Activated CD4-positive, alpha-beta memory T cell treated with anti-CD3 and anti-CD28 coated beads, Interleukin-2, amount 10 ng/mL, durations not matched to agents 7 days and 5 days (primary cell): ENCODE measurements at regions not wholly inside any gene's neighbourhood (a gene's known extent, or its start where the extent isn't known, plus 50 kb on each side); places are given as distances from the start of the nearest gene placed in this dataset.

Source experiments
- CTCF ChIA-PET: fragments of 350-600 bp; sonication (Branson Sonifier 250); formaldehyde crosslinking; loops from one replicate; lab custom pipeline; 2021; ENCODE audit warnings: antibody characterized with exemption, inconsistent platforms; lab: Charles Lee
- POLR2A ChIA-PET: fragments of 350-600 bp; sonication (Branson Sonifier 250); formaldehyde crosslinking; loops from one replicate; lab custom pipeline; 2021; ENCODE audit warnings: antibody characterized with exemption; lab: Charles Lee
- DNase-seq: peaks from one replicate; pipeline ENCODE4 v3.0.0-alpha.2; 2020
- H3K27ac Mint-ChIP-seq: one replicate; pipeline ENCODE4 v1.8.0; 2021; ENCODE audit warnings: mild to moderate bottlenecking, mixed read lengths
- H3K27me3 Mint-ChIP-seq: one replicate; pipeline ENCODE4 v1.8.0; 2021; ENCODE audit warnings: mixed read lengths
- H3K36me3 Mint-ChIP-seq: one replicate; pipeline ENCODE4 v1.8.0; 2021; ENCODE audit warnings: low read depth, mixed read lengths
- H3K4me1 Mint-ChIP-seq: one replicate; pipeline ENCODE4 v1.8.0; 2021; ENCODE audit warnings: mixed read lengths
- H3K4me3 Mint-ChIP-seq: one replicate; pipeline ENCODE4 v1.8.0; 2021; ENCODE audit warnings: mild to moderate bottlenecking, mixed read lengths
- H3K9me3 Mint-ChIP-seq: one replicate; pipeline ENCODE4 v1.8.0; 2021; ENCODE audit warnings: mixed read lengths

DNA sequence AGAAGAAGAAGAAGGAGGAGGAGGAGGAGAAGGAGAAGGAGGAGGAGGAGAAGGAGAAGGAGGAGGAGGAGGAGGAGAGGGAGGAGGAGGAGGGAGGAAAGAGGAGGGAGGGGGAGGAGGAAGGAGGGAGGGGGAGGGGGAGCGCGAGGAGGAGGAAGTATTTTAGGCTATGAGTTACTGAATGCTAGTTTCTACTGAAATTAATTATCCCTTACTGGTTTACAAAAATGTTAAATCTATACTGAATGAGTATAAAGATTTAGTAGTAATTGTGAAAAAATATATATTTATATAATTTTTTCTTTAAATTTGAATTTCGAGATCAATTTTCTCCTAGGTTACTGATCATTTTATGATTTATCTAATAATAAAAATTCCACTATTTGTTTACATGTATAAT lies 1769.0 kb upstream of the NUDT12 start:
- CTCF ChIA-PET: no interaction called here
- POLR2A ChIA-PET: no interaction called here
- no peak for DNase-seq
- Mint-ChIP-seq H3K9me3 (peaks cover 10% of the 10 kb centered on the region), H3K36me3 (no peaks in the 10 kb centered on the region), H3K27me3 (no peaks in the 10 kb centered on the region), H3K27ac (no peak overlapping the region), H3K4me1 (no peaks in the 10 kb centered on the region), H3K4me3 (no peak overlapping the region)

DNA sequence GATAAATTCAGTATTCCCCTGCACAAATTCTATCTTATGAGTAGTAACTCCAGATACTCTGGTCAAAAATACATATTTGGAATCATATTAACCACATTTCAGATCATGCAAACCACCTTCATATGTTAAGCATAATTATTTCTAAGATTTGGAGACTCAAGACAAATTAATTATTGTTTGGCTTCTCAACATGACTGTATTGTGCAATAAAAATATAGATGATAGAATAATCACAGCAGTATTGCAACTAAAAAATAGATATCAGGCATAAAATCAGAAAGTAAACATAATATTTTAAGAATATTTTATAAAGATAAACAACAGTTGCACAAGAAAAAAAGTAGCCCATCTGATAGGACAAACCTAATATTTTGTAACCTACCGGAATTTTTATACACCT lies 1767.6 kb upstream of the NUDT12 start:
- Mint-ChIP-seq H3K27me3 (no peaks in the 10 kb centered on the region), H3K36me3 (no peaks in the 10 kb centered on the region), H3K9me3 (peaks cover 6% of the 10 kb centered on the region), H3K27ac (no peak overlapping the region), H3K4me1 (no peaks in the 10 kb centered on the region), H3K4me3 (no peak overlapping the region)
- no peak for DNase-seq
- ChIA-PET POLR2A (no interaction called here), CTCF (no interaction called here)

DNA sequence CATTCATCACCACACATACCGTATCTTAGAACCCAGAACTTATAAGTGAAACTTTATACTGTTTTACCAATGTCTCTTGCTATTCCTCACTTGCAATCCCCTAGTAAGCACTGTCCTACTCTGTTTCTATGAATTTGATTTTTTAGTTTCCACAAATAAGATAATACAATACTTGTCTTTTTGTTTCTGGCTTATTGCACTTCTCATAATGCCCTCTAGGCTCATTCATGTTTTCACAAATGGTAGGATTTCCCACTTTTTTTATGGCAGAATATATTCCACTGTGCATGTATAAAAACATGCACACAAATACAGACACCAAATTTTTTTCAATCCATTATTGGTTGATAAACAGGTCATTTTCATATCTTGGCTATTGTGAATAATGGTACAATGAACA lies 1742.3 kb upstream of the NUDT12 start:
- H3K4me1 Mint-ChIP-seq: no peaks in the 10 kb centered on the region
- peaks cover 4% of the 10 kb centered on the region for H3K9me3 Mint-ChIP-seq
- no peaks in the 10 kb centered on the region for H3K27me3 Mint-ChIP-seq
- no peak overlapping the region for H3K4me3 Mint-ChIP-seq
- no peak for DNase-seq
- ChIA-PET CTCF (no interaction called here), POLR2A (no interaction called here)
- no peaks in the 10 kb centered on the region for H3K36me3 Mint-ChIP-seq
- H3K27ac Mint-ChIP-seq: no peak overlapping the region

DNA sequence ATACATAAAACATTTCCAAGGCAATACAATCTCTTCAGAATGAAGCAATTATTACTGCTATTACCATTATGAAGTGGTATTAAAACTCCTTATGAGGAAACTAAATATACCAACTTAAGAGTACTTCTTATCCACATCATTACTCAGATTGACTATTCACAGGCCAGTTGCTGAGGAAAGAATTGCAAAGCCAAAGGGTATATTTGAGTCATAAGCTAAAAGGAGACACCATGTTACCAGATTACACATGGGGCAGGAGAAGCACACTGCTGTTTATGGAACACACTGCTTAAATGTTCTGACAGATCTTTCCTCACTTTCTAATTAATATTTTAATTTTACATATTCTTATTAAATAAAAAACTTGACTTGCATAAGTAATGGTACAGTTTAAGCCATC lies 1726.4 kb upstream of the NUDT12 start:
- H3K27me3 Mint-ChIP-seq: no peaks in the 10 kb centered on the region
- POLR2A ChIA-PET: no interaction called here
- no peaks in the 10 kb centered on the region for H3K4me1 Mint-ChIP-seq
- no peak overlapping the region for H3K4me3 Mint-ChIP-seq
- H3K27ac Mint-ChIP-seq: no peak overlapping the region
- CTCF ChIA-PET: no interaction called here
- H3K9me3 Mint-ChIP-seq: peaks cover 7% of the 10 kb centered on the region
- H3K36me3 Mint-ChIP-seq: no peaks in the 10 kb centered on the region
- no peak for DNase-seq

DNA sequence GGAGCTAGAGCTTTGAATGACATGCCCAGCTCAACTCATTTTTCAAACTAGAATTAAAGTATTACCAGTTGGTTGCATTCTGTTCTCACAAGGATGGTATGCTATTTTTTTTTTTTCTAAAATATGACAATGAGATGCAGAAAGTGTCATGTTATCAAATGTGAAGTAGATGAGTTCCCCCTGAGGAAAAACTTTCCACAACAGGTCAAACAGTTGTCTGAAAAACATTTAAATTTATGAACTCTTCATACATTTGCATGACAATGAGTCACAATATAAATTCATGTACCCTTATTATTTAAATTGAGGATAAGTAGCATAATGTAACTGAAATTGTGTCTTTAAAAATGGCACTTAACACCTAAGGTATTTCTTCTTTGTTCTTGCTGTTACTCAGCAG lies 1720.5 kb upstream of the NUDT12 start:
- no peaks in the 10 kb centered on the region for H3K27me3 Mint-ChIP-seq

DNA sequence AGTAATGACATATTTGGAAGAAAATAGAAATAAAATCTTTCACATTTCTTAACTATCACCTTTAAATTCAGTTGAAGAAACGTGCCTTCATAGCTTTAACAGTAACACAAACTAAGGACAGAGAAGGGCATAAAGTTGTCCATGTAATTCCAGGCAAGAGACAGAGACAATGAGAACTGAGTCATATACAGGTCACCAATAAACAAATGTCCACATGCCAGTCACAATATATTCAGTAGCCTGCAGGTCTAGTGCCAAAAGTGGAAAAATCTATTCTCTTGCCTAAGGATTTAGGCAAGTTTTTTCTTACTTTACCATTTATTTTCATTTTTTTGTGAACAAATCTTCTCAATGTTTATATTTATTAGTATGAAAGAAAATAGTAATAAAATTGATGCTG lies 1711.5 kb upstream of the NUDT12 start:
- Mint-ChIP-seq H3K9me3 (peaks cover 7% of the 10 kb centered on the region), H3K36me3 (no peaks in the 10 kb centered on the region), H3K4me3 (no peak overlapping the region), H3K27me3 (no peaks in the 10 kb centered on the region), H3K4me1 (no peaks in the 10 kb centered on the region), H3K27ac (no peak overlapping the region)
- no peak for DNase-seq
- POLR2A ChIA-PET: no interaction called here
- CTCF ChIA-PET: no interaction called here

More for the DNA sequence above, 1720.5 kb upstream of the NUDT12 start:
- DNase-seq: no peak
- Mint-ChIP-seq H3K4me3 (no peak overlapping the region), H3K36me3 (no peaks in the 10 kb centered on the region), H3K4me1 (no peaks in the 10 kb centered on the region), H3K9me3 (peaks cover 4% of the 10 kb centered on the region), H3K27ac (no peak overlapping the region)
- ChIA-PET CTCF (no interaction called here), POLR2A (no interaction called here)

DNA sequence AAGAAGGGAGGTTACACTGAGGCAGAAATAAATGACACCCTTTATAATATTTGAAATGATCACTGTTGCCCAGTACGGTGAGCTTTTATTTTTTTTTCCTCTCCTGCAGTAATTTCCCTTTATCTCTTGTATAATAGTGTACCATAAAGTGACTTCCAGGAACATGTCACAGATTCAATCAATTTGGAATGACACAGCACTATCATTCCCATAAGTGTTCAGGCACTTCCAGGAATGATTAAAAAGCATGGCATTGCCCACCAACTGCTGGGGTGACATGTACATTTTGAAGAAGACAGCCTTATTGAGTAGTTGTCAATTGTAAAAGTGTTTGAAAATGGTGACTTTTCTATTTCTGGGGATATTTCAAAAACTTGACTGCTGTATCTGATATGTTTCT lies 1700.9 kb upstream of the NUDT12 start:
- H3K9me3 Mint-ChIP-seq: peaks cover 20% of the 10 kb centered on the region
- DNase-seq: no peak
- no peak overlapping the region for H3K27ac Mint-ChIP-seq
- H3K27me3 Mint-ChIP-seq: no peaks in the 10 kb centered on the region
- ChIA-PET CTCF (no interaction called here), POLR2A (no interaction called here)
- H3K4me1 Mint-ChIP-seq: no peaks in the 10 kb centered on the region
- no peak overlapping the region for H3K4me3 Mint-ChIP-seq
- no peaks in the 10 kb centered on the region for H3K36me3 Mint-ChIP-seq

DNA sequence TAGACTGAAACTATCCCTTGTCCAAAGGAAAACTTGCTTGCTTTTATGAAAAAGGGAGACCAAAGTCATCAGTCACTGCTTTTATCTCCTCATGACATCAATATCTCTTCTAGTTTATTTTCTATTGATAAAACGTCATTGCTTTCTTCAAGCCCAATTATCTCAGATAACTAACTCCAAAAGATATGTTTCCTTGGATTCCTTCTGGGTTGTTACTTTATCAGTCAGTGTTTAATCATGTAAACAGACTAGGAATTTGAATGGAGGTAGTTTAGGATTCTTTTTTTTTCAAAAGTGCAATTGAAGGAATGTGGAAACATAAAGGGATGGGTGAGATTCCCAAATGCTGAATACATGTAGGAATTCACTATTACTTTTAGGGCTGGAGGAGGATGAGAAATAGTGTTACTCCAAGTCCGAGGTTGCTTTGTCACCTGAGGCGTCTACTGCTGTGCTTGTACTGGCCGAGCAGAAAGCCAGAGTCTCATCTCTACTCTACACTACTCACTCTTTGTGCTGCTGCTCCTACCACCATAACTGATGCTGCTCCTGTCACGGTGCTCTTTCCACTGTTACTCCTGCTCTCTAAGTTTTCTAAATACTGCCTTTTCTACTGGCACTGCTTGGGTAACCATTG lies 1697.1 kb upstream of the NUDT12 start:
- no peaks in the 10 kb centered on the region for H3K27me3 Mint-ChIP-seq
- H3K27ac Mint-ChIP-seq: no peak overlapping the region
- POLR2A ChIA-PET: no interaction called here
- H3K36me3 Mint-ChIP-seq: no peaks in the 10 kb centered on the region
- H3K4me1 Mint-ChIP-seq: no peaks in the 10 kb centered on the region
- no peak overlapping the region for H3K4me3 Mint-ChIP-seq
- CTCF ChIA-PET: no interaction called here
- DNase-seq: no peak
- H3K9me3 Mint-ChIP-seq: peaks cover 21% of the 10 kb centered on the region

DNA sequence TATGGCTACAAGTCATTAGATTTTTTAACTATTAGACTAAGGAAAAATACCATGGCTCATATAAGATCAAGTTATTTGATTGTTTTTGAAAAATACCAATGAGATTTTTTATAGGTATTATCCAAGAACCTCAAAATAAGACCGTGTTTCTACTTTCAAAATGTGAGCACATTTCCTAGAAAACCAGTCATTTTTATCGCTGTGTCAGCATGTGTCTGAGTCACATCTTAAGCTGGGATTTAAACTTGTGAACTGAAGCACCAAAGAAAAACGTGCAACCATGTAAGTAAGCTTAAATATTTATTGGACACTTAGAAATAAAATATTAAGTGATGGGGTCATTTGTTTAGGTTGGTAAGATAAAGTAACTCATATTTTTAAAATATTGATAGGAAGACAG lies 1676.0 kb upstream of the NUDT12 start:
- ChIA-PET CTCF (no interaction called here), POLR2A (no interaction called here)
- Mint-ChIP-seq H3K27me3 (no peaks in the 10 kb centered on the region), H3K9me3 (peaks cover 2% of the 10 kb centered on the region), H3K4me1 (no peaks in the 10 kb centered on the region), H3K36me3 (no peaks in the 10 kb centered on the region), H3K4me3 (no peak overlapping the region), H3K27ac (no peak overlapping the region)
- no peak for DNase-seq

DNA sequence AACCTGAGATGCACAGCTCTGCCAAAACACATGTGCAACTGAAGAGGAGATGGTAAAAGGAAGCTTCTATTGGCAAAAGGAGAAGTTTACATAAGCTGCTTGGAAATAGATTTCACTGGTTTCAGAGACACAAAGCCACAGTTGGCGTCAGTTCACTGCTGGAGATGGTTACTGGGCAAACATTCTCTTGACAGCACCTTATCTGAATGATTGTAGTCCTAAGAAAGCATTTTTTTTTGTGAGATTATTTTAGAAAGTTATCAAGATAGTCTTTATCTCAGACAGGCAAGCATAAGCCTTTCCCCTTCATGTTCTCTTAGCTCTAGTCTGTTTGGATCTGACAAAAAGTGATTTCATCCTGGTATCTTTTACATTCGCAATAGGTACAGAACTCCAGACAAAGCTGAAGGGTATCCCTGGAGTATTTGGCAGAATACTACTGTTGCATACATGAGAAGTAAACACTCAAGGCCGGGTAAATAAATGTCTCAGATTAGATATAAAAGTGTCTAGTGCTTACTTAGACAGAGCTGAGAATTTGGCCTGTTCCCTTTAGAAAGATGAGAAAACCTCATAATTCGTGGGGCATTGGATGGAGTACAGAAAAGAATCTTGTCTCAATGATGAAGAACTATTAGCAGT lies 1668.0 kb upstream of the NUDT12 start:
- no peak for DNase-seq
- no peak overlapping the region for H3K4me3 Mint-ChIP-seq
- POLR2A ChIA-PET: no interaction called here

DNA sequence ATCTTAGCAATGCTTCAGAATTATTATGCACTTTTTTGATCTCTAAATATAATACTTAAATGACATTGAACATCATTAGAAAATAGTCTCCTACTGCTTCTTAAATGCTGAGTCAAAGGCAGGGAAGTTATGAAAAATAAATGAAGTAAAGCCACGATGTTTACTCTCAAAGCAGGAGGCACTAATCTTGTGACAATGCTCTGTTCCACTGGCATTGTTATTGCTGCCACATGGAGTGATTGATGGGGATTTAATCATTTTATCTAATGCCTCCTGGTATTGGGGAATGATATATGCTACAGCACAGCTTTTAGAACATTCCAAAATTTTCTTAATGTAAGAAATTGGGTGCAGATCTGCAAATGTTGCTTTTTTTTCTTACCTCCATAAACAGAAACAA lies 1655.4 kb upstream of the NUDT12 start:
- no peaks in the 10 kb centered on the region for H3K36me3 Mint-ChIP-seq
- no peaks in the 10 kb centered on the region for H3K4me1 Mint-ChIP-seq
- DNase-seq: no peak
- no peak overlapping the region for H3K4me3 Mint-ChIP-seq
- POLR2A ChIA-PET: no interaction called here
- CTCF ChIA-PET: no interaction called here
- H3K27me3 Mint-ChIP-seq: no peaks in the 10 kb centered on the region
- H3K9me3 Mint-ChIP-seq: peaks cover 12% of the 10 kb centered on the region
- H3K27ac Mint-ChIP-seq: no peak overlapping the region

More for the DNA sequence above, 1668.0 kb upstream of the NUDT12 start:
- Mint-ChIP-seq H3K27ac (no peak overlapping the region), H3K4me1 (no peaks in the 10 kb centered on the region), H3K9me3 (peaks cover 1% of the 10 kb centered on the region), H3K27me3 (no peaks in the 10 kb centered on the region), H3K36me3 (no peaks in the 10 kb centered on the region)
- CTCF ChIA-PET: no interaction called here

DNA sequence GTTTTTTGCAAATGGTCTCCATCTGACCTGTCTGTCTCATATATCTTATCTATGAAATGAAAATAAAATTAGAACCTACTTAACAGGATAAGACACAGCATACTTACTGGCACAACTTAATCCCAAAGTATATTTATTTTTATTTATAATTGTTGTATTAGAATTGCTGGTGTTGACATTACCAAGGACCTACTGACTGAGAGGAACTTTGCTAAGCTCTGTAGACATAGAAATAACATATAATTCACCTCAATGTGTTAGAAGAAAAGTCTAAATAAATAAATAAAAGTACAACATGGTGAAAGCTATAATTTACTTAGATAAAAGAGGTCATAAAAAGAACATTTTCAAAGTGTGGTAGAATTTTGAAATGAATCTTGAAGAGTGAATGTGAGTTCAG lies 1650.5 kb upstream of the NUDT12 start:
- CTCF ChIA-PET: no interaction called here
- Mint-ChIP-seq H3K27ac (no peak overlapping the region), H3K9me3 (peaks cover 8% of the 10 kb centered on the region), H3K27me3 (no peaks in the 10 kb centered on the region), H3K36me3 (no peaks in the 10 kb centered on the region), H3K4me1 (no peaks in the 10 kb centered on the region), H3K4me3 (no peak overlapping the region)
- POLR2A ChIA-PET: no interaction called here
- no peak for DNase-seq

DNA sequence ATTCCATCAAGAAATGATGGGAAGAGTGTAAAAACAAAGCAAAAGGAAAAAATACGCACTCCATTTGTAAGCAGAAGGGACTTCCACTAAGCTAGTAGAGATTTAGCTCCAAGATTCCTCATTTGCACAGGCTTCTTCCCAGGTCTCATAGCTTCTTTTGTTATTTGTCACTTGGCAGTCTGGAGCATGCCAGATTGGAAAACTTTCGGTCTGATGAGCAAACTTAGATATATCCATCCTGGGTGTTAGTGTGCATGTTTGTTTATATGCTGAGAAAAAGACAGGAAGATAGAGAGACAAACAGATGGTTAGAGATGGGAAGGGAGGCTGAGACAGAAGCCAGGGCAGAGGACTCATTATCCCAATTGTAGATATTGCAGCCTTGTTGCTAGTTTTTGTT lies 1644.5 kb upstream of the NUDT12 start:
- ChIA-PET POLR2A (no interaction called here), CTCF (no interaction called here)
- Mint-ChIP-seq H3K36me3 (no peaks in the 10 kb centered on the region), H3K9me3 (no peaks in the 10 kb centered on the region), H3K4me1 (no peaks in the 10 kb centered on the region), H3K4me3 (no peak overlapping the region), H3K27ac (no peak overlapping the region), H3K27me3 (no peaks in the 10 kb centered on the region)
- DNase-seq: no peak

DNA sequence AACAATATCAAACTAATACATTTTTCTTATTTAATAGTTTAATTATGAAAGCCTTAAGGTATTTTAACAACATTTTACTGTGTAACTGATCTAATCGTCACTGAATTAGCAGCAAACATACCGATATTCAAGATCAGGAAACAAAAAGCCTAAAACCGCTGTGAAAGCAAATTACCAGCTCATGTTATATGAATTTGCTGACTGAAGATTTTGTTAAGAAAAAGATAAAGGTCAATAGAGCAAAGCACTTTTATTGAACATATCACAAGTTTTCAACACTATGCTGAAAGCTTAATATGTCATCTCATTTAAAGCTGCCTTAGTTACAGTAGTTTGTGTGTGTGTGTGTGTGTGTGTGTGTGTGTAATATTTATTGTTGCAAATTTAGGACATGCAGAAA lies 1634.9 kb upstream of the NUDT12 start:
- H3K36me3 Mint-ChIP-seq: no peaks in the 10 kb centered on the region

More for the DNA sequence above, 1634.9 kb upstream of the NUDT12 start:
- CTCF ChIA-PET: no interaction called here
- H3K27ac Mint-ChIP-seq: no peak overlapping the region
- POLR2A ChIA-PET: no interaction called here
- H3K9me3 Mint-ChIP-seq: peaks cover 9% of the 10 kb centered on the region
- no peaks in the 10 kb centered on the region for H3K4me1 Mint-ChIP-seq
- H3K4me3 Mint-ChIP-seq: no peak overlapping the region
- no peaks in the 10 kb centered on the region for H3K27me3 Mint-ChIP-seq
- DNase-seq: no peak
